GM18907 (cell line): ENCODE measurements at regions not wholly inside any gene's neighbourhood (a gene's known extent, or its start where the extent isn't known, plus 50 kb on each side); places are given as distances from the start of the nearest gene placed in this dataset.
"Not testable (repeated sequence)": the region's sequence is repeated elsewhere in the genome, so short reads cannot be mapped to it uniquely, and the experiment has no call there.

Source experiments
- ATAC-seq: cut with Tn5 transposase; IDR thresholded peaks from one replicate; pipeline ENCODE4 v1.9.1; 2021; ENCODE audit warnings: mild to moderate bottlenecking, moderate library complexity; ENCODE audit not compliant: unreplicated experiment

DNA sequence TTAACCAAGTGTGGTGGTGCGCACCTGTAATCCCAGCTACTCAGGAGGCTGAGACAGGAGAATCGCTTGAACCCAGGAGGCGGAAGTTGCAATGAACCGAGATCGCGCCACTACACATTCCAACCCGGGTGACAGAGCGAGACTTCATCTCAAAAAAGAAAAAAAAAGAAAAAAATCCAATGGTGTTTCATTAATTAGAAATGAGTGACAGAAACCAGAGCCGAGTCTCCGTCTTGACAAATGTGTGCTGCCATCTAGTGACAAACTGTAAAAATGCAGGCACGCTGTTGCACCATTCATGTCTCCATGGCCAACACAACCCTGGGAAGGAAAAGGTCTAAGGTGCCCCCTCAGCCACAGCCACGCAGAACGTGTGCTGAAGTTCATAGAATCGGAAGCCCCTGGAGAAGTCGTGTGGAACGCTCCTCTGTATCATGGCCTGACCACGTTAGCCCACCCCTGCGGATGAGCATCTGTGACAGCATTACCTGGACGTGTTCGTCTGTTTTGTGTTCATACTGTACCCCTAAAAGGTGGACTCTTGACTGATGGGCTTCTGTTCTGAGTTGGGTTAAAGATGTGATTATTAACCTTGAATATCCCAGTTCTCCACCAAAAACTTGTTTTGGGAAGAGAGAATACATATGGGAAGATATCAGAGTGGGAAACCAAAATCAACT lies 94.9 kb downstream of the LYZL2 start:
- ATAC-seq = no peak

DNA sequence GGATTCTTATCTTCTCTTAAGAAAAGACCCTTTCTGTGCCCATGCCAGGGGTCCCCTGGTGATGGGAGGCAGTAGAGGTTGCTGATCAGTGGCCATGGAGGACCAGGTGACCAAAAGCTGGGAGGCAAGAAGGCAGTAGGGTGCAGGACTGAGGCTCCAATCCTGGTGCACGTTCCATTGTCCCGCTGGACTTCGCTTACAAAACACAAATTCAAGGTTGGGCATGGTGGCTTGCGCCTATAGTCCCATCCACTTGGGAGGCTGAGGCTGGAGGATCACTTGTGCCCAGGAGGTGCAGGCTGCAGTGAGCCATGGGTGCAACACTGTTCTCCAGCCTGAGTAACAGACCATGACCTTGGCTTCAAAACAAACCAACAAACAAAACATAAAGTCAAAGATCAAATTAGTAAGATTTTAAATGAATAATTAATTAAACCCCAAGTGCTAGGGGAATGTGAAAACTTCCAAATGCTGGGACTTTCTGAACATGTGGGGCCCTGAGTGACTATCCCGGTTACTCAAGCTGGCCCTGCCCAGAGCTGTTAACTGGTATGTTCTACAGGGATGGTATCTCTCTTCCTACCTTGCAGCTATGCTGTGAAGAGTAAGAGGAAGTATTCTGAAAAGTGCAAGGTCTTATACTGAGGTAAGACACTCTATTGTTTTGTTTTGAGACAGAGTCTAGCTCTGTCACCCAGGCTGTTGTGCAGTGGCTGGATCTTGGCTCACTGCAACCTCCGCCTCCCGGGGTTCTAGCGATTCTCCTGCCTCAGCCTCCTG lies 97.6 kb downstream of the LYZL2 start:
- ATAC-seq = no peak

DNA sequence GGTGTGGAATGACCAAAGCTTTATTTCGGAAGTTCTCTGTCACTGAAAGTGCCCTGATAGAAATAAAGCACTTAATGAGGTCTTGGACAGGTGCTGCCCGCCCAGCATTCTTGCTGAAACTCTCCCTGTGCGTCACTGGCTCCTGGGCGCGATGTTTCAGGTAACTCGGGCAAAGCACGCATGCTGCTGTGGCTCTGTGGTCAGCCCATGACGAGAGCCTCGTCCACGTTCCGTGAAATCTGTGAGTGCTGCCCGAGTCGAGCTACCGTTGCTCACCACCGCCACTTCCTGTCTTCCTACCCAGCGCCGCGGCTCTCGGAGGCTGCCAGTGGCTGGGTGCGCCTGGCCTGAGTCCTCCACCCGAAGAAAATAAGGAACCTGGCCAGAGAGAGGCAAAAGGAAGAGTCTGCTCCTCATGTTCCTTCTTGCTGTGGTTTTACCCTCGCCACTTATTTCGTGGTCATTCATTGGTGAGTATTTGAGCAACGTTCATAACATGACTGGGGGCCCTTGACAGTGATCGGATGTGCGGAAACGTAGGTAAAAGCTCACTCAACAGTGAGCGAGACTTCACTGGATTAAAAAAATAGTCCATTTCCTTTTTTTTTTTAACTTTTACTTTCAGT lies 95.5 kb downstream of the MAP3K8 start:
- peak; percentile 84 for ATAC-seq

DNA sequence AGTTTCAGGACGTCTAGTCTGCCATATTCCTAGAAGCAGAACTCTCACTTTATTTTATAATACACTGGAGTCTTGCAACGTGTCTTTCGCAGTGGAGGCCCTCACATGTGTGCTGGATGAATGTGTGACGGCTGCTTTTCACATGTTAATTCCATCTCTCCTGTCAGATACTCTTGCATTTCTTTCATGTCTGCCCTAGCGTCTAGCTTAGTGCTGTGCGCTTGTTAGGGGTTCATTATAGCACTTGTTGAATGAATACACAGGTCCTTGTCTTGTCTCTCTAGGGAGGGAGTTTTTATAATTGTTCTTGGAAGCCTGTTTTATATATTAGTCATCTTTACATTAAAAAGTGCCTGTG lies 94.4 kb downstream of the MAP3K8 start:
- no peak for ATAC-seq

DNA sequence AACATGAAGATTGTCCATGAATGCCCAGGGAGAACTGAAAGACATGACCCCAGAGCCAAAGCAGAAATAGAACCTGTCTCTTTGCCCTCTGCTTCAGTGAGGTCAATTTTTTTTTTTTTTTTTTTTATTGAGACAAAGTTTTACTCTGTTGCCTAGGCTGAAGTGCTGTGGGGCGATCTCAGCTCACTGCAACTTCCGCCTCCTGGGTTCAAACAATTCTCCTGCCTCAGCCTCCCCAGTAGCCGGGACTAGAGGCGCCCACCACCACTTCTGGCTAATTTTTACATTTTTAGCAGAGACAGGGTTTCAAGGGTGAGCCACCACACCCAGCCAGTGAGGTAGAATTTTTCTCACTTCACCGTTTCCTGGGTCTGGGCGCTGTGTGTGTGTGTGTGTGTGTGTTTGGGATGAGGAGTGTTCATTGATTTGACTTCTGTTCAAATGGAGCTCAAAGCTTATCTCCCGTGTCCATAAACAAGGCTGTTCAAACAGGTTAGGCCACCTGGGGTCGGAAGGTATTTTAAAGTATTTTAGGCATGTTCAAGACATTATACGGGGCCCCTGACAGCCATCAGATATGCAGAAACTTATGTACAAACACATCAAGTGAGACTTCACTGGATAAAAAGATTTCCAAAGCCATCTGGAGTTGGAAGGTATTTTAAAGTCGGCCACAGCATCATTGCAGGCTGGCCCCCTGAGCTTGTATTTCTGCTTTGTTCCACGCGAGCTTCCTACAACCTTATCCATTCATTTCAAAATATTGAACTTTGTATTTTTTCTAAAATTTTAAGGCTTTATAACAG lies 93.8 kb downstream of the MAP3K8 start:
- ATAC-seq = no peak

DNA sequence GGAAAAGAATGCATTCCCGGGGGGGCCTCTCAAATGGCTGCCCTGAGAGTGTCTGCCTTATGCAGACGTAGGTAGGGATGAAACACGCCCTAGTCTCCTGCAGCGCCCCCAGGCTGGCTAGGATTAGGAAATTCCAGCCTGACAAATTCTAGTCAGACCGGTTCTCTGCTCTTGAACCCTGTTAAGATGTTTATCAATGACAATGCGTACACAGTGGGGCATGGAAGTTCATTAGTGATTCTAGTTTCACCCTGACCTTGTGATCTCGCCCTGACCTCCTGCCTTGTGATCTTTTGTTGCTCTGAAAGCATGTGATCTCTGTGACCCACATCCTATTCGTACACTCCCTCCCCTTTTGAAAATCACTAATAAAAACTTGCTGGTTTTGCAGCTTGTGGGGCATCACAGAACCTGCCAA lies 88.7 kb downstream of the MAP3K8 start:
- ATAC-seq = not testable (repeated sequence)

DNA sequence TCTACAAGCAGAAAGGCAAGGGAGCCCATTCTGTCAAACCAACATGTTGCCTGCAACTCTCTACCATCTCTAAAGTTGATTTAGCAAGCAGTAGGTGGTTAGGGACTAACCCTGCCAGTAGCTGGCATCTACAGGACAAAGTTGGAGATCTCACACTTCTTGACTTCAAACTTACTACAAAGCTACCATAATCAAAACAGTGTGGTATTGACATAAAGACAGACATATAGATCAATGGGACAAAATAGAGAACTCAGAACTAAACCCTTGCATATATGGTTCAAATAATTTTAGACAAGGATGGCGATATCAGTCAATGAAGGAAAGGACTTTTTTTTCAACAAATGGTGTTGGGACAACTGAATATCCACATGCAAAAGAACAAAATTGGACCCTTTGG lies 84.9 kb downstream of the MAP3K8 start:
- ATAC-seq = no peak
